HG02588 (cell line): ENCODE measurements at regions not wholly inside any gene's neighbourhood (a gene's known extent, or its start where the extent isn't known, plus 50 kb on each side); places are given as distances from the start of the nearest gene placed in this dataset.
"Not testable (repeated sequence)": the region's sequence is repeated elsewhere in the genome, so short reads cannot be mapped to it uniquely, and the experiment has no call there.

ENCODE experiments used
- ATAC-seq: cut with Tn5 transposase; IDR thresholded peaks from one replicate; pipeline ENCODE4 v1.9.1; 2021; ENCODE audit warnings: mild to moderate bottlenecking, moderate library complexity; ENCODE audit not compliant: unreplicated experiment

DNA sequence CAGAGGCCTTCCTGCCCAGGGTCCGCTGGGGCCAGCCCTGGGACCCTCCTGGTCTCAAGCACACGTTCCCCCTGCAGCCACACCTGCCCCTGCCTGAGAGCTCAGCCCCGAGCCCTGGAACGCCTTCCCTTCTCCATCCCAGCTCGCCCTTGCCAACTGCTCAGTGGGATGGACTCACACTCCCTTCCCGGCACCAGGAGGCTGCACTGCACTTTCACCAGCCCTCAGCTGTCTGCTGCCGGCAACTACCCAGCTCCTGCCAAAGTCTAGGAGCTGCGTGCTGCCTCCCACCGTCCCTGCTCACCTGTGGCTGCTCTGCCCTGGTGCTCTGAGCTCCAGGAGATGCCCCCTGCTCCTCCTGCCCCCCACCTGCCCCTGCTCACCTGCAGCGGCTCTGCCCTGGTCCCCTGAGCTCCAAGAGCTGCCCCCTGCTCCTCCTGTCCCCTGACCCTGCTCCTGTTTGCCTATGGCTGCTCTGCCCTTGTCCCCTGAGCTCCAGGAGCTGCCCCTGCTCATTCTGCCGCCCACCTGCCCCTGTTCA lies 246.4 kb downstream of the TMEM121 start:
- not testable (repeated sequence) for ATAC-seq

GRCh38 chr14:105773584-105773983 lies 247.2 kb downstream of the TMEM121 start:
- ATAC-seq, result no peak

GRCh38 chr14:105774001-105774400 lies 247.6 kb downstream of the TMEM121 start:
- no peak for ATAC-seq

- not testable (repeated sequence) for ATAC-seq
Measured at GRCh38 chr14:105774585-105775348, 248.4 kb downstream of the TMEM121 start.

DNA sequence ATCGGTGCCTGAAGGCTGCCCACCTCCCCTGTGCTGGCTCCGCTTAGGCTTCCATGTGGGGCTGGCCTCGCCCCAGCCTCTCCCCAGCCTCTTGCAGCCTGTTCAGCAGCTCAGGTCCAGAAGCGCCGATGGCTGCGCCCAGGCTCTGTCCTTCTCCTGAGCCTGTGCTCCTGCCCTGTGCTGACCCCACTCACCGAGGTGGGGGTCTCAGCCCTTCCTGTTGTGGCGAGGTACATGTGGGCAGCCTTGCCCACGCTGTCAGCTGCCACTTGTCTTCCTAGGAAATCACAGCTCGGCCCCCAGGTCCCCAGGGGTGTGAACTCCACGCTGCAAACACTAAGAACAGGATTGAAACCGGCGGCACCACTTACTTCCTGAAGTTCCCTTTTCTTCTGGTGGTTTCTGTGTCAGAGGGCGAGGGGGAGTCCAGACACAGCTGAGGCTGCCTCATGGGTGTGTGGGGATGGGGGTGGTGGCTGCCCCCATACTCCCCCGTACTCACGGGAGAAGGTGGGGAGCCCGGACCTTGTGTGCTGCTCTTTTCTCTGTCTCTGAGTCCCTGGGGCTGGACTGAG lies 249.1 kb downstream of the TMEM121 start:
- ATAC-seq, result not testable (repeated sequence)

DNA sequence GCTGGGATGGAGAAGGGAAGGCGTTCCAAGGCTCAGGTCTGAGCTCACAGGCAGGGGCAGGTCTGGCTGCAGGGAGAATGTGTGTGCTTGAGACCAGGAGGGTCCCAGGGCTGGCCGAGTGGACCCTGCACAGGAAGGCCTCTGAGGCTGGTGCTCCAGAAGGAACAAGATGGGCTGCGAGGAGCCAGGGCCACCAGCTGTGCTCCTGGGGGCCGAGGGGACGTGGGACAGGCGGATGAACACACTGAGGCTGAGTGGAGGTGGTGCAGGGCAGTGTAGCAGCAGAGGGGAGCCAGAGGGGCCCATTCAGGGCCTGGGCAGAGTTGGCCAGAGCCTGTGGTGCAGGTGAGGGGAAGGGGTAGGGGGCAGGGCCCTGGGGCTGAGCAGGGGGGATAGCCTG lies 249.7 kb downstream of the TMEM121 start:
- not testable (repeated sequence) for ATAC-seq

- no peak for ATAC-seq
Measured at GRCh38 chr14:105776924-105777323, 250.5 kb downstream of the TMEM121 start.

GRCh38 chr14:105783707-105784106 lies 257.3 kb downstream of the TMEM121 start:
- ATAC-seq, result no peak

GRCh38 chr14:105793836-105794235 lies 267.5 kb downstream of the TMEM121 start:
- no peak for ATAC-seq

DNA sequence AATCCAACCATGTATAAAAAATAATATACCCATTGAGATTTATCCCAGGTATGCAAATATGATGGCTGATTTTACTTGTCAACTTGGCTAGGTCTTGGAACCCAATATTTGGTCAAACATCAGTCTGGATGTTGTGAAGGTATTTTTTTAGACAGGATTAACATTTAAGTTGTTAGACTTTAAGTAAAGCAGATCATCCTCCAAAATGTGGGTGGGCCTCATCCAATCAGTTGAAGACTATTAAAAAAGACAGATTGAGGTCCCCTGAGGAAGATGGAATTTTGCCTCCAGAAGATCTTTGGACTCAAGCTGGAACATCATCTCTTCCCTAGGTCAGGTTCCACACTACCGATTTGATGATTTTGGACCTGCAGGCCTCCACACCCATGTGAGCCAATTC lies 271.2 kb downstream of the TMEM121 start:
- ATAC-seq, result no peak

DNA sequence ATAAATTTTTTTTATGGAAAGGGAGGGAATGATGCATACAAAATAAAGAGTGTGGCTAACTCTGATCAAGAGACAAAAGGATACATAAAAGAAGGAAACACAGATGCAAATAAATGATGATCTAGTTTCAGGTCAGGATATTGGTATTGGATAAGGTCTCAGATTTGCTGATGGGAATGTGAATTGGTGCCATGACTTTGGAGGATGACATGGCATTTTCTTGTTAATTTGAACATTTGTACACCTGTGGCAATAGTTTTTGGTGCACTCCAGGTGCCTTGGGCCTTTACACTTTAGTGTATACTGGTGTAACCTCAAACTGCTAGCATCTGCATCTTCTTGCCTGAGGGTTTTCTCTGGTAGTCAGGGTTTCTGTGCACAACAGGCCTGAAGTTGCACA lies 279.3 kb downstream of the TMEM121 start:
- no peak for ATAC-seq

DNA sequence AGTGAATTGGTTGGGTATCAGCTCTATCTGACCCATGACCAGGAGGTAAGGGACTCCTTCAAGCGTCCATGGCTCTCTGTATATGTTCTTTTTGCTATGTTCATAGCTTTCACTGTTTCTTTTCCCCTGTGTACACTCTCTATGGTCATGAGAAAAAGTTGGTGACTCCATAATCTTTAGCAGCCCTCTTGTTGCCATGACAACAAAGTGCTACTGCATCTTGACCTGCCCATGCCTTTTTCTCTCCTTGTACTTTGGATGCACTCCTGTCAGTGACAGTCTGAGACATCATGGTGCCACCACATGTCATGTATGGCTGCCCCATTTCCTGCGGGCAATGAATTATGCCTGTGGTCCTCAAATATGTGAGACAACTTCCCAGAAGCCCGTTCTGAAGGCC lies 280.2 kb downstream of the TMEM121 start:
- ATAC-seq, result no peak

GRCh38 chr14:105817971-105818711 lies 291.8 kb downstream of the TMEM121 start:
- peak; percentile 63 for ATAC-seq

DNA sequence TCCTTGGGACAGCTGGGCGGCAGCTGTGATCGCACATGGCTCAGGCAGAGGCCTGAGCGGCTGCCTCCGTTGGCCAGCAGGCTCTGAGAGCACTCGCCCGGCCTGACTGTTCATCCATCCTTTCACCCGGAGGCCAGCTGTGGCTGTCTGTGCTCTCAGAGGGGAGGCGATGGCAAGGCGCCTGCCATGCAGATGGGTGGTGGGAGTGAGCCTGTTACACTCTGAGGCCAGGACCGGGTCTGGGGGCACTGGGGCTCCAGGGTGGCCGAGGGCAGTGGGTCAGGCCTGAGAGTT lies 292.3 kb downstream of the TMEM121 start:
- no peak for ATAC-seq

GRCh38 chr14:105830171-105830570 lies 303.8 kb downstream of the TMEM121 start:
- ATAC-seq, result no peak

DNA sequence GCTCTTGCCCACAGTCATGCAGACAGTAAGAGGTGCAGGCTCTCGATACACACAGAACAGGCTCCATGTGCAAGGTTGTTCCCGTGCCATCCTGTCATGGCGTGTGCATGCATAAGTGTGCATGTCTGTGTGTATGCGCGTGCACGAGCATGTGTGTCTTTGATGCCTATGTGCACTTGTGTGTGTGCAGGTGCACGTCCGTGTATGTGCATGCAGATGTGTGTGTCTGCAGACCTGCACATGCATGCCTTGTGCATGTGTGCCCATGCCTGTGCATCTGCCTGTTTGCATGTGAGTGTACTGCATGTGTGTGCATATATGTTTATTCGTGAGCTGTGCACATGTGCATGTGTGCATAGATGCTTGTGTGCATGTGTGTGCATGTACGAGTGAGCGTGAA lies 309.8 kb downstream of the TMEM121 start:
- no peak for ATAC-seq

GRCh38 chr14:105836730-105837129 lies 310.3 kb downstream of the TMEM121 start:
- ATAC-seq, result no peak

GRCh38 chr14:105837349-105838063 lies 311.1 kb downstream of the TMEM121 start:
- ATAC-seq, result no peak

- ATAC-seq, result no peak
Measured at GRCh38 chr14:105838107-105838506, 311.7 kb downstream of the TMEM121 start.

GRCh38 chr14:105838591-105839424 lies 312.4 kb downstream of the TMEM121 start:
- no peak for ATAC-seq
